Tibial nerve (tissue), 4 donors: ENCODE measurements at regions not wholly inside any gene's neighbourhood (a gene's known extent, or its start where the extent isn't known, plus 50 kb on each side); places are given as distances from the start of the nearest gene placed in this dataset.

Experiments used
- EP300 ChIP-seq, 2 donors: sonication (generic); formaldehyde crosslinking; IDR thresholded peaks; one replicate each; pipeline ENCODE4 v1.6.1; 2017; ENCODE audit warnings: antibody characterized with exemption in 2 of 2, mild to moderate bottlenecking in 1 of 2
- TF ChIP-seq, protein P1 (sequence below), 5 experiments: fragments of 200-600 bp in 3 of 5; fragments of 450-650 bp in 2 of 5; sonication (generic) in 3 of 5; IDR thresholded peaks; one replicate each; pipeline ENCODE4 v1.5.1; 2016 to 2019; ENCODE audit warnings: antibody characterized with exemption in 5 of 5, mild to moderate bottlenecking in 3 of 5, moderate library complexity in 2 of 5

DNA sequence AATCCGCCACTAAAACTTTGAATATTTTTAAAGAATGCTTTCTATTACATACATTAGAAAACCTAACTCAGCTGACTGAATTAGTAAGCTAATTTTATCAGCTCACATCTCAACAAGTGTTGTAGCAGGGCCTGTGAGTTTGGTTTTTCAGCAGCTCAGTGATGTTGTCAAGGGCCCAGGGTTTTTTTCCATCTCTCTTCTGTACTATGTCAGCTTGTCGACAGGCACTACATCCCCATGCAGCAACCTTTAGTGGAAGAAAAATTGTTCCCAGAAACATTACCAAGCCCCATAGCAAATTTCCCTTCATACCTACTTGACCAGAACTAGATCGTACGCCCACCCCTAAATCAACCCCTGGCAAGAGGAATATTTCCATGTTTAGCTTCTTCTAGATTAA lies 170.3 kb upstream of the TNFAIP3 start:
- TF ChIP-seq EP300 (IDR thresholded peaks at IDR 0.05) = no peak
- TF ChIP-seq, protein P1, sequence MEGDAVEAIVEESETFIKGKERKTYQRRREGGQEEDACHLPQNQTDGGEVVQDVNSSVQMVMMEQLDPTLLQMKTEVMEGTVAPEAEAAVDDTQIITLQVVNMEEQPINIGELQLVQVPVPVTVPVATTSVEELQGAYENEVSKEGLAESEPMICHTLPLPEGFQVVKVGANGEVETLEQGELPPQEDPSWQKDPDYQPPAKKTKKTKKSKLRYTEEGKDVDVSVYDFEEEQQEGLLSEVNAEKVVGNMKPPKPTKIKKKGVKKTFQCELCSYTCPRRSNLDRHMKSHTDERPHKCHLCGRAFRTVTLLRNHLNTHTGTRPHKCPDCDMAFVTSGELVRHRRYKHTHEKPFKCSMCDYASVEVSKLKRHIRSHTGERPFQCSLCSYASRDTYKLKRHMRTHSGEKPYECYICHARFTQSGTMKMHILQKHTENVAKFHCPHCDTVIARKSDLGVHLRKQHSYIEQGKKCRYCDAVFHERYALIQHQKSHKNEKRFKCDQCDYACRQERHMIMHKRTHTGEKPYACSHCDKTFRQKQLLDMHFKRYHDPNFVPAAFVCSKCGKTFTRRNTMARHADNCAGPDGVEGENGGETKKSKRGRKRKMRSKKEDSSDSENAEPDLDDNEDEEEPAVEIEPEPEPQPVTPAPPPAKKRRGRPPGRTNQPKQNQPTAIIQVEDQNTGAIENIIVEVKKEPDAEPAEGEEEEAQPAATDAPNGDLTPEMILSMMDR (IDR thresholded peaks at IDR 0.05) = no peak
